ENCODE measurements at regions not wholly inside any gene's neighbourhood (a gene's known extent, or its start where the extent isn't known, plus 50 kb on each side); places are given as distances from the start of the nearest gene placed in this dataset.

DNA sequence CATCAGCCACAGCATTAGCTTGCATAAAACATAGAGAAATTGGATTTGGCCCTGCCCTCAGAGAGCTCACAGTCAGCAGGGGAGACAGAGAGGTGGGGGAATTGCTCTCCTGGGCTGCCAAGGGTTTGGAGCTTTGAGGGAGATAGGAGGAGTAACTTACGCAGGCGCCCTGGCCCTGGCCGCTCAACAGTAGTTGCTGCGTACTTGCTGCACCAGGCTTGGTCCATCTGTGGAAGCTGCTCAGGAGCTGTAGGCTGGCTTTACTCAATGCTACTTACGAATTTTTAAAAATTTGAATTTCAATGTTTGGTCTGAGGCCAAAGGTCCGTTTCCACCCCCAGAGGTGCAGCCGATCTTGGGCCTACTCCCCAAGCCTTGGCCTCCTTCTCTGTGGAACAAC is 83.3 kb downstream of the CPZ start:
- TF ChIP-seq, protein P1, sequence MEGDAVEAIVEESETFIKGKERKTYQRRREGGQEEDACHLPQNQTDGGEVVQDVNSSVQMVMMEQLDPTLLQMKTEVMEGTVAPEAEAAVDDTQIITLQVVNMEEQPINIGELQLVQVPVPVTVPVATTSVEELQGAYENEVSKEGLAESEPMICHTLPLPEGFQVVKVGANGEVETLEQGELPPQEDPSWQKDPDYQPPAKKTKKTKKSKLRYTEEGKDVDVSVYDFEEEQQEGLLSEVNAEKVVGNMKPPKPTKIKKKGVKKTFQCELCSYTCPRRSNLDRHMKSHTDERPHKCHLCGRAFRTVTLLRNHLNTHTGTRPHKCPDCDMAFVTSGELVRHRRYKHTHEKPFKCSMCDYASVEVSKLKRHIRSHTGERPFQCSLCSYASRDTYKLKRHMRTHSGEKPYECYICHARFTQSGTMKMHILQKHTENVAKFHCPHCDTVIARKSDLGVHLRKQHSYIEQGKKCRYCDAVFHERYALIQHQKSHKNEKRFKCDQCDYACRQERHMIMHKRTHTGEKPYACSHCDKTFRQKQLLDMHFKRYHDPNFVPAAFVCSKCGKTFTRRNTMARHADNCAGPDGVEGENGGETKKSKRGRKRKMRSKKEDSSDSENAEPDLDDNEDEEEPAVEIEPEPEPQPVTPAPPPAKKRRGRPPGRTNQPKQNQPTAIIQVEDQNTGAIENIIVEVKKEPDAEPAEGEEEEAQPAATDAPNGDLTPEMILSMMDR (IDR thresholded peaks at IDR 0.05) = no peak
- no peak for TF ChIP-seq POLR2A (IDR thresholded peaks at IDR 0.05)
